K562 (cell line): ENCODE measurements at regions not wholly inside any gene's neighbourhood (a gene's known extent, or its start where the extent isn't known, plus 50 kb on each side); places are given as distances from the start of the nearest gene placed in this dataset.

Experiments
- ATAC-seq: fragments of 200-7000 bp; cut with Tn5 transposase; 3 replicates; pipeline ENCODE4 v1.9.1; 2020; ENCODE audit warnings: moderate library complexity
- BruUV-seq: library from RNA; stranded (reverse); fragments of 400-500 nt; replicated peaks from 2 replicates; lab custom pipeline; 2021; lab: Mats Ljungman, UMichigan
- CTCF ChIA-PET: fragments of 300-600 bp; formaldehyde crosslinking; extraction: SDS; loops from one replicate; lab custom pipeline; 2021; ENCODE audit warnings: low intra/inter-chr PET ratio; lab: Yijun Ruan, JAX
- POLR2A ChIA-PET: fragments of 300-600, 350-650 bp; sonication (Branson Sonifier 250); formaldehyde crosslinking; extraction: SDS; loops from one replicate; lab custom pipeline; 2021; ENCODE audit warnings: antibody characterized with exemption, inconsistent platforms; lab: Yijun Ruan, JAX
- DNase-seq, 4 experiments: peaks; one replicate each; pipeline versions ENCODE4 v3.0.0 to v3.0.0-alpha.2; 2011 to 2018; ENCODE audit warnings: low spot score in 3 of 4, mixed read lengths in 3 of 4; ENCODE audit errors: extremely low read depth in 1 of 4
- FAIRE-seq: peaks from 2 replicates; lab custom pipeline; 2011; peaks lifted over from hg19 to GRCh38; lab: Jason Lieb, UNC
- H2AFZ ChIP-seq: 2 replicates; pipeline ENCODE4 v1.6.0; 2011; ENCODE audit warnings: low read depth, low read length, control low read depth, inconsistent platforms
- H3K27ac ChIP-seq: fragments of 200-600 bp; 3 replicates; pipeline ENCODE4 v1.8.0; 2011; ENCODE audit warnings: low read depth, mild to moderate bottlenecking, control low read depth, inconsistent platforms, low read length, moderate library complexity, mixed read lengths; ENCODE audit errors: extremely low read depth
- H3K27me3 ChIP-seq, 2 experiments: fragments of 300-600 bp in 1 of 2; 2 replicates in 1 of 2; 3 replicates in 1 of 2; pipeline versions ENCODE4 v1.6.0 to v1.8.0; 2011; ENCODE audit warnings: inconsistent platforms in 2 of 2, low read length in 2 of 2, mild to moderate bottlenecking in 1 of 2, mixed read lengths in 1 of 2, moderate library complexity in 1 of 2; ENCODE audit not compliant: control insufficient read depth in 2 of 2, insufficient read depth in 2 of 2
- H3K36me3 ChIP-seq: fragments of 300-600 bp; 3 replicates; pipeline ENCODE4 v1.8.0; 2011; ENCODE audit warnings: mild to moderate bottlenecking, low read length, inconsistent platforms; ENCODE audit not compliant: control insufficient read depth, insufficient read depth
- H3K4me1 ChIP-seq, 2 experiments: fragments of 200-600 bp in 1 of 2; replicated peaks in 1 of 2; 2 replicates in 1 of 2; 3 replicates in 1 of 2; pipeline versions ENCODE4 v1.5.1 to v1.8.0; 2011; ENCODE audit warnings: inconsistent platforms in 2 of 2, low read length in 2 of 2, mild to moderate bottlenecking in 1 of 2, mixed read lengths in 1 of 2, moderate library complexity in 1 of 2; ENCODE audit not compliant: control insufficient read depth in 2 of 2, insufficient read depth in 2 of 2
- H3K4me2 ChIP-seq: 2 replicates; pipeline ENCODE4 v1.6.1; 2011; ENCODE audit warnings: low read length, control low read depth, inconsistent platforms, mixed read lengths; ENCODE audit not compliant: insufficient read depth
- H3K4me3 ChIP-seq: fragments of 200-600 bp; sonication (generic), shearing (Covaris generic); 2 replicates; pipeline ENCODE4 v1.5.1; 2016; ENCODE audit warnings: control low read depth, inconsistent platforms
- H3K79me2 ChIP-seq: fragments of 200-600 bp; 3 replicates; pipeline ENCODE4 v1.8.0; 2011; ENCODE audit warnings: low read length, inconsistent platforms; ENCODE audit not compliant: control insufficient read depth, insufficient read depth
- H3K9ac ChIP-seq, 2 experiments: 2 replicates each; pipeline versions ENCODE4 v1.6.0 to v1.6.1; 2011; ENCODE audit warnings: low read depth in 2 of 2, low read length in 2 of 2, control low read depth in 1 of 2, inconsistent platforms in 1 of 2, mild to moderate bottlenecking in 1 of 2, mixed read lengths in 1 of 2; ENCODE audit not compliant: insufficient read depth in 1 of 2
- H3K9me1 ChIP-seq: one replicate; pipeline ENCODE4 v1.6.0; 2011; ENCODE audit warnings: inconsistent platforms, mild to moderate bottlenecking, low read length, moderate library complexity; ENCODE audit not compliant: control insufficient read depth, insufficient read depth
- H3K9me3 ChIP-seq: replicated peaks from 2 replicates; pipeline ENCODE4 v1.5.1; 2011; ENCODE audit warnings: low read depth, low read length, inconsistent platforms; ENCODE audit not compliant: control insufficient read depth, insufficient read depth
- H4K20me1 ChIP-seq: replicated peaks from 2 replicates; pipeline ENCODE4 v1.6.1; 2011; ENCODE audit warnings: low read length, inconsistent platforms, mixed read lengths; ENCODE audit not compliant: control insufficient read depth, insufficient read depth
- EGR1 ChIP-seq: fragments of 450-650 bp; conservative IDR thresholded peaks from 2 replicates; pipeline ENCODE4 v1.6.1; 2017; ENCODE audit warnings: mild to moderate bottlenecking
- ELF1 ChIP-seq: fragments of 200-800 bp; sonication (Bioruptor generic); IDR thresholded peaks from 2 replicates; pipeline ENCODE4 v1.6.1; 2016; ENCODE audit warnings: missing genetic modification characterization, missing compliant biosample characterization
- EP400 ChIP-seq: fragments of 450-650 bp; IDR thresholded peaks from 2 replicates; pipeline ENCODE4 v1.6.1; 2017; ENCODE audit warnings: antibody characterized with exemption, mild to moderate bottlenecking, moderate library complexity
- FOXJ3 ChIP-seq: sonication (generic); formaldehyde crosslinking; IDR thresholded peaks from 2 replicates; pipeline ENCODE4 v1.4.0; 2020; ENCODE audit warnings: mild to moderate bottlenecking, missing genetic modification reagents
- MCM7 ChIP-seq, 2 experiments: fragments of 450-650 bp; IDR thresholded peaks; 2 replicates each; pipeline ENCODE4 v1.6.1; 2016 to 2018
- MLX ChIP-seq, 2 experiments: fragments of 450-650 bp in 1 of 2; sonication (generic) in 1 of 2; formaldehyde crosslinking; conservative IDR thresholded peaks; 2 replicates each; pipeline versions ENCODE4 v1.4.0 to v1.8.1; 2020 to 2022; ENCODE audit warnings: mild to moderate bottlenecking in 1 of 2, missing genetic modification reagents in 1 of 2
- SIRT6 ChIP-seq: IDR thresholded peaks from one replicate; pipeline ENCODE4 v1.6.1; 2012; ENCODE audit warnings: low read depth, mild to moderate bottlenecking, control low read depth, inconsistent platforms, low read length, moderate library complexity
- TFE3 ChIP-seq: fragments of 450-650 bp; formaldehyde crosslinking; IDR thresholded peaks from 2 replicates; pipeline ENCODE4 v1.4.0; 2020; ENCODE audit warnings: mild to moderate bottlenecking, mixed read lengths
- XRCC3 ChIP-seq: fragments of 450-650 bp; IDR thresholded peaks from 2 replicates; pipeline ENCODE4 v1.6.1; 2017; ENCODE audit warnings: mild to moderate bottlenecking, moderate library complexity
- ZNF3 ChIP-seq: fragments of 250-450 bp; sonication (Bioruptor Pico); IDR thresholded peaks from 2 replicates; pipeline ENCODE4 v1.5.0; 2021; ENCODE audit warnings: mild to moderate bottlenecking, moderate library complexity
- ZNF764 ChIP-seq: fragments of 250-450 bp; sonication (Bioruptor Pico); IDR thresholded peaks from 2 replicates; pipeline ENCODE4 v1.4.0; 2020; ENCODE audit warnings: low read depth, mild to moderate bottlenecking, moderate library complexity
- WGBS: fragments of 100-300 bp; shearing (Covaris generic); methylation state at CpG from one replicate; pipeline ENCODE4 v1.1.6; 2016; ENCODE audit warnings: low coverage, mixed read lengths; ENCODE audit not compliant: insufficient coverage; ENCODE audit errors: missing lambda C conversion rate; 5-methylcytosine and 5-hydroxymethylcytosine counted together
- in situ Hi-C: fragments of 300-500 bp; cut with MboI; formaldehyde crosslinking; loops from 4 replicates; pipeline ENCODE4 v1.15.0; 2018; ENCODE audit warnings: inconsistent platforms, mixed read lengths
- intact Hi-C: fragments of 100-400 bp; cut with micrococcal nuclease; formaldehyde crosslinking; loops from 2 replicates; pipeline ENCODE4 v1.14.2; 2022

GRCh38 chr4:123653236-123653635 is 256.6 kb downstream of the SPRY1 start:
- FAIRE-seq = no peak
- in situ Hi-C loops = no loop called here
- no peaks in the 10 kb centered on the region for H3K9me1 ChIP-seq

More at GRCh38 chr4:123653236-123653635, 256.6 kb downstream of the SPRY1 start:
- 37% methylated on average over 2 of the region's 2 CpGs for WGBS
- ChIA-PET CTCF (no interaction called here), POLR2A (no interaction called here)
- Histone ChIP-seq H3K27ac (no peak overlapping the region), H3K36me3 (no peaks in the 10 kb centered on the region), H2AFZ (no peak overlapping the region), H3K9me3 (peaks cover 1% of the 10 kb centered on the region; the same call in 1 of the 2 replicates), H4K20me1 (no peaks in the 10 kb centered on the region), H3K4me3 (no peak overlapping the region), H3K4me1 (no peaks in the 10 kb centered on the region), H3K27me3 (no peaks in the 10 kb centered on the region), H3K4me2 (no peak overlapping the region), H3K9ac (no peak overlapping the region), H3K79me2 (no peaks in the 10 kb centered on the region)
- no peak for DNase-seq
- intact Hi-C loops = no loop called here
- TF ChIP-seq FOXJ3 (CRISPR knock-in tag) (no peak), MCM7 (IDR thresholded peaks at IDR 0.05) (no peak), EGR1 (no peak), ZNF3 (CRISPR knock-in tag) (no peak), XRCC3 (no peak), TFE3 (no peak), MLX (CRISPR knock-in tag; conservative IDR thresholded peaks at IDR 0.05) (no peak), ZNF764 (CRISPR knock-in tag) (no peak), EP400 (no peak), SIRT6 (no peak), ELF1 (no peak)
- BruUV-seq = no TSS peak
- ATAC-seq = no peak
